NCI-H446 treated with DMSO at 0.1 percent for 48 hours (cell line): ENCODE measurements at regions not wholly inside any gene's neighbourhood (a gene's known extent, or its start where the extent isn't known, plus 50 kb on each side); places are given as distances from the start of the nearest gene placed in this dataset.
A peak's percentile ranks its signal among the peaks of the same experiment; 100 is the strongest.
"Not testable (repeated sequence)": the region's sequence is repeated elsewhere in the genome, so short reads cannot be mapped to it uniquely, and the experiment has no call there.

ENCODE experiments used
- DNase-seq: peaks from one replicate; lab custom pipeline; 2025; lab: John Stamatoyannopoulos, UW

GRCh38 chr11:116044520-116044919, 540.3 kb upstream of the CADM1 start:
- no peak for DNase-seq

GRCh38 chr11:116043857-116044256, 539.6 kb upstream of the CADM1 start:
- DNase-seq: no peak

GRCh38 chr11:116043059-116043458, 538.8 kb upstream of the CADM1 start:
- DNase-seq: not testable (repeated sequence)

GRCh38 chr11:116042146-116042545, 537.9 kb upstream of the CADM1 start:
- no peak for DNase-seq

- DNase-seq: no peak
These were observed 533.6 kb upstream of the CADM1 start for GRCh38 chr11:116037861-116038260.

- DNase-seq: no peak
These were observed 531.8 kb upstream of the CADM1 start for GRCh38 chr11:116035977-116036376.

GRCh38 chr11:116033931-116034553, 529.8 kb upstream of the CADM1 start:
- DNase-seq: no peak

- DNase-seq: no peak
These were observed 526.6 kb upstream of the CADM1 start for GRCh38 chr11:116030697-116031331.

GRCh38 chr11:116028506-116028905, 524.3 kb upstream of the CADM1 start:
- DNase-seq: not testable (repeated sequence)

GRCh38 chr11:115999437-115999836, 495.2 kb upstream of the CADM1 start:
- no peak for DNase-seq

GRCh38 chr11:115996808-115997188, 492.6 kb upstream of the CADM1 start:
- no peak for DNase-seq

- DNase-seq: no peak
These were observed 492.1 kb upstream of the CADM1 start for GRCh38 chr11:115996125-115996807.

GRCh38 chr11:115993590-115993989, 489.4 kb upstream of the CADM1 start:
- no peak for DNase-seq

GRCh38 chr11:115990004-115990447, 485.8 kb upstream of the CADM1 start:
- no peak for DNase-seq

GRCh38 chr11:115985896-115986295, 481.7 kb upstream of the CADM1 start:
- DNase-seq: no peak

- no peak for DNase-seq
These were observed 480.0 kb upstream of the CADM1 start for GRCh38 chr11:115984228-115984627.

- DNase-seq: no peak
These were observed 478.5 kb upstream of the CADM1 start for GRCh38 chr11:115982666-115983065.

GRCh38 chr11:115981814-115982471, 477.7 kb upstream of the CADM1 start:
- no peak for DNase-seq

GRCh38 chr11:115981104-115981481, 476.9 kb upstream of the CADM1 start:
- no peak for DNase-seq

GRCh38 chr11:115980337-115981103, 476.3 kb upstream of the CADM1 start:
- DNase-seq: peak; percentile 58

- no peak for DNase-seq
These were observed 470.5 kb upstream of the CADM1 start for GRCh38 chr11:115974703-115975102.

GRCh38 chr11:115967203-115967602, 463.0 kb upstream of the CADM1 start:
- DNase-seq: not testable (repeated sequence)
